Neuronal stem cell (in vitro differentiated cells): ENCODE measurements at regions not wholly inside any gene's neighbourhood (a gene's known extent, or its start where the extent isn't known, plus 50 kb on each side); places are given as distances from the start of the nearest gene placed in this dataset.

Source experiments
- DNase-seq: peaks from one replicate; pipeline ENCODE4 v3.0.0-alpha.2; 2013; ENCODE audit warnings: low spot score
- H2AFZ ChIP-seq: one replicate; pipeline ENCODE4 v1.6.1; 2013; ENCODE audit warnings: mild to moderate bottlenecking, low read length, inconsistent platforms
- H2AK5ac ChIP-seq: 2 replicates; pipeline ENCODE4 v1.6.1; 2013; ENCODE audit warnings: low read depth, mild to moderate bottlenecking, inconsistent platforms, low read length, moderate library complexity, mixed read lengths
- H2BK120ac ChIP-seq: 2 replicates; pipeline ENCODE4 v1.6.1; 2013; ENCODE audit warnings: low read depth, mild to moderate bottlenecking, inconsistent platforms, low read length, moderate library complexity, mixed read lengths
- H2BK12ac ChIP-seq: one replicate; pipeline ENCODE4 v1.6.1; 2013; ENCODE audit warnings: low read length, inconsistent platforms
- H2BK15ac ChIP-seq: 2 replicates; pipeline ENCODE4 v1.6.1; 2013; ENCODE audit warnings: mild to moderate bottlenecking, low read length, inconsistent platforms, mixed read lengths
- H2BK5ac ChIP-seq: one replicate; pipeline ENCODE4 v1.6.1; 2013; ENCODE audit warnings: inconsistent platforms, mild to moderate bottlenecking, low read length, moderate library complexity
- H3K14ac ChIP-seq: one replicate; pipeline ENCODE4 v1.6.1; 2013; ENCODE audit warnings: low read length, inconsistent platforms
- H3K18ac ChIP-seq: 2 replicates; pipeline ENCODE4 v1.6.1; 2013; ENCODE audit warnings: low read length, inconsistent platforms
- H3K23ac ChIP-seq: 2 replicates; pipeline ENCODE4 v1.6.1; 2013; ENCODE audit warnings: low read depth, mild to moderate bottlenecking, mixed read lengths, low read length, inconsistent platforms; ENCODE audit not compliant: poor library complexity
- H3K27ac ChIP-seq: replicated peaks from 3 replicates; pipeline ENCODE4 v1.5.1; 2013; ENCODE audit warnings: low read length, inconsistent platforms
- H3K27me3 ChIP-seq, 3 experiments: 2 replicates each; pipeline ENCODE4 v1.6.1; 2013; ENCODE audit warnings: low read length in 3 of 3, mild to moderate bottlenecking in 2 of 3, inconsistent platforms in 1 of 3, low read depth in 1 of 3, mixed read lengths in 1 of 3, moderate library complexity in 1 of 3; ENCODE audit not compliant: control insufficient read depth in 3 of 3, insufficient read depth in 3 of 3
- H3K36me3 ChIP-seq, 2 donors: replicated peaks in 1 of 2; 2 replicates each; pipeline ENCODE4 v1.6.1; 2013; ENCODE audit warnings: low read length in 2 of 2; ENCODE audit not compliant: control insufficient read depth in 2 of 2, insufficient read depth in 2 of 2
- H3K4ac ChIP-seq: 2 replicates; pipeline ENCODE4 v1.6.1; 2013; ENCODE audit warnings: inconsistent platforms, mild to moderate bottlenecking, low read length, moderate library complexity
- H3K4me1 ChIP-seq, 2 donors: 1 replicate in 1 of 2; 2 replicates in 1 of 2; pipeline ENCODE4 v1.6.1; 2013; ENCODE audit warnings: low read length in 2 of 2, low read depth in 1 of 2; ENCODE audit not compliant: control insufficient read depth in 2 of 2, insufficient read depth in 1 of 2
- H3K4me2 ChIP-seq: one replicate; pipeline ENCODE4 v1.6.1; 2013; ENCODE audit warnings: mild to moderate bottlenecking, low read length, inconsistent platforms; ENCODE audit not compliant: insufficient read depth, poor library complexity, severe bottlenecking
- H3K4me3 ChIP-seq, 2 donors: 2 replicates each; pipeline ENCODE4 v1.5.1; 2013; ENCODE audit warnings: low read length in 2 of 2, mild to moderate bottlenecking in 2 of 2, inconsistent platforms in 1 of 2, moderate library complexity in 1 of 2
- H3K79me1 ChIP-seq: one replicate; pipeline ENCODE4 v1.6.1; 2013; ENCODE audit warnings: low read depth, mild to moderate bottlenecking, inconsistent platforms, low read length, moderate library complexity
- H3K9ac ChIP-seq: one replicate; pipeline ENCODE4 v1.6.1; 2013; ENCODE audit warnings: mild to moderate bottlenecking, low read depth, low read length, inconsistent platforms; ENCODE audit not compliant: poor library complexity
- H3K9me3 ChIP-seq, 2 donors: replicated peaks in 1 of 2; 2 replicates each; pipeline versions ENCODE3 to v1.6.1; 2013; ENCODE audit warnings: low read length in 2 of 2, mild to moderate bottlenecking in 2 of 2, inconsistent platforms in 1 of 2, low read depth in 1 of 2, mixed read lengths in 1 of 2, moderate library complexity in 1 of 2; ENCODE audit not compliant: control insufficient read depth in 2 of 2, insufficient read depth in 1 of 2
- H4K8ac ChIP-seq: one replicate; pipeline ENCODE4 v1.6.1; 2013; ENCODE audit warnings: low read depth, mild to moderate bottlenecking, inconsistent platforms, low read length, moderate library complexity
- H4K91ac ChIP-seq: one replicate; pipeline ENCODE4 v1.6.1; 2013; ENCODE audit warnings: low read length, low read depth, mild to moderate bottlenecking, inconsistent platforms; ENCODE audit not compliant: poor library complexity
- WGBS, 2 donors: extraction: QIAGEN DNeasy Blood & Tissue Kit; methylation state at CpG; one replicate each; pipeline ENCODE4 v1.1.7; 2013; ENCODE audit warnings: missing lambda C conversion rate in 2 of 2, mixed read lengths in 1 of 2; ENCODE audit not compliant: insufficient read length in 2 of 2, insufficient replicate concordance in 1 of 2; ENCODE audit errors: extremely low coverage in 2 of 2; 5-methylcytosine and 5-hydroxymethylcytosine counted together

- Histone ChIP-seq H3K4me3 (no peak overlapping the region), H2BK12ac (no peak overlapping the region), H3K4me2 (no peak overlapping the region), H3K79me1 (no peaks in the 10 kb centered on the region), H4K8ac (no peak overlapping the region), H3K23ac (no peak overlapping the region), H3K27me3 (no peaks in the 10 kb centered on the region), H2BK5ac (no peak overlapping the region), H3K18ac (no peak overlapping the region), H3K14ac (no peak overlapping the region), H2AFZ (no peak overlapping the region), H3K4ac (no peak overlapping the region), H2BK120ac (no peak overlapping the region), H3K27ac (no peak overlapping the region), H3K9me3 (no peaks in the 10 kb centered on the region), H3K4me1 (peaks cover 0 to 4% of the 10 kb centered on the region in 2 donors), H2AK5ac (no peak overlapping the region), H2BK15ac (no peak overlapping the region), H3K9ac (no peak overlapping the region), H4K91ac (no peak overlapping the region), H3K36me3 (no peaks in the 10 kb centered on the region)
- DNase-seq: no peak
- 100% methylated on average over 1 of the region's 3 CpGs for WGBS, 2 donors
Measured at GRCh38 chr16:26273607-26274006, 581.8 kb downstream of the HS3ST4 start.

GRCh38 chr16:26275021-26275590 is 583.3 kb downstream of the HS3ST4 start:
- H3K36me3 ChIP-seq: no peaks in the 10 kb centered on the region

GRCh38 chr16:26276289-26276688 is 584.5 kb downstream of the HS3ST4 start:
- WGBS, 2 donors: no CpG with 5 or more reads among the region's 4 CpGs
- no peak for DNase-seq

More at GRCh38 chr16:26275021-26275590, 583.3 kb downstream of the HS3ST4 start:
- H2AFZ ChIP-seq: no peak overlapping the region
- H3K18ac ChIP-seq: no peak overlapping the region
- H2BK12ac ChIP-seq: no peak overlapping the region
- no peak overlapping the region for H2BK15ac ChIP-seq
- H3K4me3 ChIP-seq: no peak overlapping the region
- no peak overlapping the region for H3K14ac ChIP-seq
- H2BK120ac ChIP-seq: no peak overlapping the region
- no peak overlapping the region for H3K23ac ChIP-seq
- no peaks in the 10 kb centered on the region for H3K9me3 ChIP-seq
- DNase-seq: no peak
- WGBS, 2 donors: no CpG with 5 or more reads among the region's 3 CpGs
- H3K9ac ChIP-seq: no peak overlapping the region
- H3K79me1 ChIP-seq: no peaks in the 10 kb centered on the region
- H3K4me2 ChIP-seq: no peak overlapping the region
- H3K4me1 ChIP-seq: peaks cover 0 to 4% of the 10 kb centered on the region in 2 donors
- H3K27ac ChIP-seq: no peak overlapping the region
- no peak overlapping the region for H2AK5ac ChIP-seq
- no peak overlapping the region for H4K91ac ChIP-seq
- H3K4ac ChIP-seq: no peak overlapping the region
- no peaks in the 10 kb centered on the region for H3K27me3 ChIP-seq
- no peak overlapping the region for H4K8ac ChIP-seq
- H2BK5ac ChIP-seq: no peak overlapping the region

GRCh38 chr16:26281381-26282110 is 589.8 kb downstream of the HS3ST4 start:
- Histone ChIP-seq H2BK120ac (no peak overlapping the region), H3K4me1 (peaks cover 0 to 1% of the 10 kb centered on the region in 2 donors), H3K4me2 (no peak overlapping the region), H3K4ac (no peak overlapping the region), H3K27me3 (no peaks in the 10 kb centered on the region), H3K14ac (no peak overlapping the region), H4K91ac (no peak overlapping the region), H3K79me1 (no peaks in the 10 kb centered on the region), H2BK5ac (no peak overlapping the region), H2BK15ac (no peak overlapping the region), H3K9ac (no peak overlapping the region), H3K9me3 (no peaks in the 10 kb centered on the region), H2AK5ac (no peak overlapping the region), H3K4me3 (no peak overlapping the region), H3K36me3 (no peaks in the 10 kb centered on the region), H4K8ac (no peak overlapping the region), H3K27ac (no peak overlapping the region), H3K18ac (no peak overlapping the region), H2BK12ac (no peak overlapping the region), H3K23ac (no peak overlapping the region), H2AFZ (no peak overlapping the region)
- no CpG with 5 or more reads among the region's 8 CpGs for WGBS, 2 donors
- no peak for DNase-seq

More at GRCh38 chr16:26276289-26276688, 584.5 kb downstream of the HS3ST4 start:
- Histone ChIP-seq H2BK5ac (no peak overlapping the region), H3K4me2 (no peak overlapping the region), H2BK15ac (no peak overlapping the region), H3K9me3 (no peaks in the 10 kb centered on the region), H3K4me1 (peaks cover 0 to 4% of the 10 kb centered on the region in 2 donors), H3K36me3 (no peaks in the 10 kb centered on the region), H4K8ac (no peak overlapping the region), H3K27me3 (no peaks in the 10 kb centered on the region), H3K23ac (no peak overlapping the region), H2BK12ac (no peak overlapping the region), H4K91ac (no peak overlapping the region), H3K4ac (no peak overlapping the region), H3K79me1 (no peaks in the 10 kb centered on the region), H2AFZ (no peak overlapping the region), H3K18ac (no peak overlapping the region), H3K4me3 (no peak overlapping the region), H2AK5ac (no peak overlapping the region), H2BK120ac (no peak overlapping the region), H3K27ac (no peak overlapping the region), H3K9ac (no peak overlapping the region), H3K14ac (no peak overlapping the region)
